H1 (cell line): ENCODE measurements at regions not wholly inside any gene's neighbourhood (a gene's known extent, or its start where the extent isn't known, plus 50 kb on each side); places are given as distances from the start of the nearest gene placed in this dataset.
A peak's percentile ranks its signal among the peaks of the same experiment; 100 is the strongest.
"Not testable (repeated sequence)": the region's sequence is repeated elsewhere in the genome, so short reads cannot be mapped to it uniquely, and the experiment has no call there.

Experiments used
- CTCF ChIA-PET: fragments of 300-600 bp; sonication (Branson Sonifier 250); formaldehyde crosslinking; loops from one replicate; lab custom pipeline; 2021; ENCODE audit not compliant: partially characterized antibody; lab: Charles Lee
- POLR2A ChIA-PET: fragments of 300-600 bp; sonication (Branson Sonifier 250); formaldehyde crosslinking; loops from one replicate; lab custom pipeline; 2021; ENCODE audit warnings: inconsistent platforms; ENCODE audit not compliant: partially characterized antibody; lab: Charles Lee
- DNase-seq, 2 experiments: peaks; one replicate each; pipeline versions ENCODE4 v3.0.0 to v3.0.0-alpha.2; 2010 to 2022; ENCODE audit warnings: low spot score in 2 of 2, low read depth in 1 of 2, mixed read lengths in 1 of 2
- FAIRE-seq: peaks from 2 replicates; lab custom pipeline; 2011; peaks lifted over from hg19 to GRCh38; lab: Jason Lieb, UNC
- H2AFZ ChIP-seq: 2 replicates; pipeline ENCODE4 v1.8.1; 2012; ENCODE audit warnings: low read length, inconsistent platforms
- H2AK5ac ChIP-seq: 2 replicates; pipeline ENCODE4 v1.6.1; 2013; ENCODE audit warnings: low read depth, low read length
- H2BK120ac ChIP-seq: replicated peaks from 2 replicates; pipeline ENCODE3; 2013; ENCODE audit warnings: low read depth, low read length, inconsistent platforms
- H2BK12ac ChIP-seq: 2 replicates; pipeline ENCODE4 v1.6.1; 2013; ENCODE audit warnings: low read depth, low read length
- H2BK15ac ChIP-seq: 2 replicates; pipeline ENCODE4 v1.6.1; 2013; ENCODE audit warnings: low read length
- H2BK20ac ChIP-seq: 2 replicates; pipeline ENCODE4 v1.6.1; 2013; ENCODE audit warnings: low read length
- H2BK5ac ChIP-seq: 2 replicates; pipeline ENCODE4 v1.6.1; 2013; ENCODE audit warnings: low read depth, low read length
- H3K14ac ChIP-seq: 2 replicates; pipeline ENCODE4 v1.6.1; 2013; ENCODE audit warnings: inconsistent platforms; ENCODE audit not compliant: insufficient read length
- H3K18ac ChIP-seq: 2 replicates; pipeline ENCODE4 v1.6.1; 2013; ENCODE audit warnings: low read length; ENCODE audit errors: extremely low read depth
- H3K23ac ChIP-seq: 2 replicates; pipeline ENCODE4 v1.6.1; 2013; ENCODE audit warnings: inconsistent platforms; ENCODE audit not compliant: insufficient read length
- H3K23me2 ChIP-seq: 2 replicates; pipeline ENCODE4 v1.6.1; 2013; ENCODE audit warnings: low read depth, low read length
- H3K27ac ChIP-seq: 2 replicates; pipeline ENCODE4 v1.6.1; 2011; ENCODE audit warnings: low read depth, low read length, inconsistent platforms
- H3K27me3 ChIP-seq, 4 experiments: replicated peaks in 1 of 4; 1 replicate in 1 of 4; 2 replicates in 3 of 4; pipeline versions ENCODE4 v1.6.1 to v1.8.1; 2011 to 2013; ENCODE audit warnings: low read length in 3 of 4, mild to moderate bottlenecking in 3 of 4, inconsistent platforms in 2 of 4, mixed read lengths in 2 of 4, moderate library complexity in 1 of 4; ENCODE audit not compliant: control insufficient read depth in 3 of 4, insufficient read depth in 3 of 4; ENCODE audit errors: extremely low read depth in 1 of 4
- H3K36me3 ChIP-seq, 4 experiments: 2 replicates each; pipeline versions ENCODE4 v1.6.1 to v1.8.1; 2011 to 2013; ENCODE audit warnings: mild to moderate bottlenecking in 4 of 4, low read length in 3 of 4, moderate library complexity in 2 of 4, control low read depth in 1 of 4, inconsistent platforms in 1 of 4; ENCODE audit not compliant: insufficient read depth in 4 of 4, control insufficient read depth in 2 of 4
- H3K4ac ChIP-seq: replicated peaks from 2 replicates; pipeline ENCODE3; 2013; ENCODE audit warnings: low read length, low read depth, mixed read lengths, inconsistent platforms; ENCODE audit not compliant: insufficient read length
- H3K4me1 ChIP-seq, 4 experiments: replicated peaks in 1 of 4; 1 replicate in 1 of 4; 2 replicates in 3 of 4; pipeline versions ENCODE4 v1.6.1 to v1.8.1; 2011 to 2013; ENCODE audit warnings: low read length in 3 of 4, inconsistent platforms in 2 of 4, mixed read lengths in 1 of 4; ENCODE audit not compliant: insufficient read depth in 4 of 4, control insufficient read depth in 3 of 4
- H3K4me2 ChIP-seq, 2 experiments: 2 replicates each; pipeline versions ENCODE4 v1.6.1 to v1.8.1; 2011 to 2013; ENCODE audit warnings: low read depth in 2 of 2, low read length in 2 of 2, control low read depth in 1 of 2, inconsistent platforms in 1 of 2, mild to moderate bottlenecking in 1 of 2; ENCODE audit not compliant: insufficient read depth in 1 of 2
- H3K4me3 ChIP-seq, 4 experiments: fragments of 200-600, 300-600 bp in 1 of 4; sonication (generic), shearing (Covaris generic), sonication (Bioruptor Twin) in 1 of 4; 2 replicates each; pipeline versions ENCODE4 v1.5.1 to v1.8.1; 2011 to 2016; ENCODE audit warnings: low read length in 4 of 4, low read depth in 3 of 4, control low read depth in 2 of 4, inconsistent platforms in 2 of 4, mild to moderate bottlenecking in 2 of 4, mixed read lengths in 1 of 4, moderate library complexity in 1 of 4; ENCODE audit not compliant: insufficient read depth in 2 of 4; ENCODE audit errors: extremely low read depth in 1 of 4
- H3K56ac ChIP-seq: replicated peaks from 2 replicates; pipeline ENCODE3; 2013; ENCODE audit warnings: low read depth, mild to moderate bottlenecking, mixed read lengths, low read length, inconsistent platforms; ENCODE audit not compliant: insufficient read length
- H3K79me1 ChIP-seq: 2 replicates; pipeline ENCODE4 v1.6.1; 2013; ENCODE audit warnings: low read depth, low read length, control low read depth
- H3K79me2 ChIP-seq, 2 experiments: 2 replicates each; pipeline versions ENCODE4 v1.6.1 to v1.8.1; 2012 to 2013; ENCODE audit warnings: low read length in 2 of 2, mild to moderate bottlenecking in 2 of 2, inconsistent platforms in 1 of 2; ENCODE audit not compliant: insufficient read depth in 2 of 2, control insufficient read depth in 1 of 2
- H3K9ac ChIP-seq, 4 experiments: replicated peaks in 1 of 4; 1 replicate in 1 of 4; 2 replicates in 3 of 4; pipeline versions ENCODE4 v1.6.1 to v1.8.1; 2011 to 2013; ENCODE audit warnings: low read depth in 3 of 4, low read length in 3 of 4, control low read depth in 2 of 4, mild to moderate bottlenecking in 2 of 4, moderate library complexity in 2 of 4, inconsistent platforms in 1 of 4; ENCODE audit errors: extremely low read depth in 1 of 4
- H3K9me3 ChIP-seq, 2 experiments: 2 replicates each; pipeline versions ENCODE4 v1.6.1 to v1.8.1; 2012 to 2013; ENCODE audit warnings: mild to moderate bottlenecking in 2 of 2, moderate library complexity in 2 of 2, control low read depth in 1 of 2, inconsistent platforms in 1 of 2, low read depth in 1 of 2, low read length in 1 of 2, mixed read lengths in 1 of 2; ENCODE audit not compliant: insufficient read depth in 2 of 2
- H4K20me1 ChIP-seq, 2 experiments: replicated peaks in 1 of 2; 2 replicates each; pipeline versions ENCODE3 to v1.8.1; 2011 to 2013; ENCODE audit warnings: inconsistent platforms in 2 of 2, low read length in 2 of 2, mild to moderate bottlenecking in 1 of 2; ENCODE audit not compliant: insufficient read depth in 2 of 2, control insufficient read depth in 1 of 2
- H4K5ac ChIP-seq: 2 replicates; pipeline ENCODE4 v1.6.1; 2013; ENCODE audit warnings: low read length, low read depth, mixed read lengths, inconsistent platforms; ENCODE audit not compliant: insufficient read length
- H4K8ac ChIP-seq: 2 replicates; pipeline ENCODE4 v1.8.0; 2013; ENCODE audit warnings: mild to moderate bottlenecking, moderate library complexity, low read length, inconsistent platforms; ENCODE audit not compliant: insufficient read depth; ENCODE audit errors: extremely low read depth
- H4K91ac ChIP-seq: replicated peaks from 2 replicates; pipeline ENCODE3; 2013; ENCODE audit warnings: low read length, mixed read lengths, inconsistent platforms; ENCODE audit not compliant: insufficient read length
- RAD21 ChIP-seq, 2 experiments: IDR thresholded peaks in 1 of 2; conservative IDR thresholded peaks in 1 of 2; 2 replicates each; pipeline ENCODE4 v1.6.1; 2011; ENCODE audit warnings: low read depth in 2 of 2, low read length in 2 of 2, improper control_type of control experiment in 1 of 2, inconsistent platforms in 1 of 2, mild to moderate bottlenecking in 1 of 2, moderate library complexity in 1 of 2
- whole genome bisulfite sequencing, 2 experiments: shearing (Covaris generic) in 1 of 2; methylation state at CpG; one replicate each; pipeline versions ENCODE4 v1.1.6 to v1.1.7; 2013 to 2015; ENCODE audit warnings: low lambda C conversion rate in 2 of 2, mixed read lengths in 2 of 2, inconsistent platforms in 1 of 2, low coverage in 1 of 2, missing lambda C conversion rate in 1 of 2; ENCODE audit not compliant: insufficient replicate concordance in 2 of 2, insufficient coverage in 1 of 2, insufficient read length in 1 of 2; ENCODE audit errors: extremely low coverage in 1 of 2, missing lambda C conversion rate in 1 of 2; 5-methylcytosine and 5-hydroxymethylcytosine counted together

GRCh38 chr7:76924756-76925155 is 107.4 kb downstream of the SPDYE17 start:
- H3K56ac ChIP-seq, H3K18ac ChIP-seq, H3K4me3 ChIP-seq, H2BK15ac ChIP-seq, H3K9me3 ChIP-seq, DNase-seq, H3K27ac ChIP-seq, H2AK5ac ChIP-seq, H3K79me1 ChIP-seq, H3K23ac ChIP-seq, FAIRE-seq, H2BK120ac ChIP-seq, H3K4me1 ChIP-seq, H2BK12ac ChIP-seq, H2BK5ac ChIP-seq, H2BK20ac ChIP-seq, H3K23me2 ChIP-seq, H3K36me3 ChIP-seq, POLR2A ChIA-PET, H2AFZ ChIP-seq, H4K20me1 ChIP-seq, CTCF ChIA-PET, H3K9ac ChIP-seq, H3K14ac ChIP-seq, H3K27me3 ChIP-seq, H3K4me2 ChIP-seq, H3K79me2 ChIP-seq, H3K4ac ChIP-seq, H4K8ac ChIP-seq, H4K91ac ChIP-seq, H4K5ac ChIP-seq: not testable (repeated sequence)
- WGBS, 2 experiments, result 93% methylated on average over 4 of the region's 4 CpGs; no CpG with 5 or more reads in 1 of the 2 experiments
- peak; percentile 6 to 25; a peak in 2 of 4 replicates for TF ChIP-seq RAD21 (IDR thresholded peaks at IDR 0.05 in 1 of 2, conservative IDR thresholded peaks at IDR 0.05 in 1 of 2; ENCODE audit: low read depth in 2 of 2, low read length in 2 of 2)

GRCh38 chr7:76918619-76919018 is 113.5 kb downstream of the SPDYE17 start:
- H2BK120ac ChIP-seq, H2BK12ac ChIP-seq, H3K56ac ChIP-seq, H3K27ac ChIP-seq, H3K9ac ChIP-seq, H2BK15ac ChIP-seq, H3K23ac ChIP-seq, H3K4me1 ChIP-seq, H3K4ac ChIP-seq, H2AFZ ChIP-seq, H4K20me1 ChIP-seq, H4K91ac ChIP-seq, H3K79me1 ChIP-seq, CTCF ChIA-PET, H3K36me3 ChIP-seq, FAIRE-seq, H4K8ac ChIP-seq, H3K23me2 ChIP-seq, H3K4me2 ChIP-seq, H4K5ac ChIP-seq, H3K14ac ChIP-seq, H3K18ac ChIP-seq, H3K27me3 ChIP-seq, H2BK20ac ChIP-seq, H3K79me2 ChIP-seq, H3K9me3 ChIP-seq, DNase-seq, H2AK5ac ChIP-seq, H2BK5ac ChIP-seq, POLR2A ChIA-PET, H3K4me3 ChIP-seq: not testable (repeated sequence)
- WGBS, 2 experiments, result 85% methylated on average over 2 of the region's 2 CpGs; no CpG with 5 or more reads in 1 of the 2 experiments
